Testis (tissue), 2 donors: ENCODE measurements at regions not wholly inside any gene's neighbourhood (a gene's known extent, or its start where the extent isn't known, plus 50 kb on each side); places are given as distances from the start of the nearest gene placed in this dataset.

ENCODE experiments used
- DNase-seq: peaks from one replicate; pipeline ENCODE4 v3.0.0-alpha.2; 2019
- H3K27ac ChIP-seq, 2 donors: fragments of 200-600 bp; sonication (generic); one replicate each; pipeline ENCODE4 v1.5.1; 2019
- H3K27me3 ChIP-seq: fragments of 200-600 bp; sonication (generic); one replicate; pipeline ENCODE4 v1.5.1; 2019
- H3K36me3 ChIP-seq: fragments of 200-600 bp; sonication (generic); one replicate; pipeline ENCODE4 v1.5.1; 2017; ENCODE audit warnings: low read depth; ENCODE audit errors: missing control alignments
- H3K4me1 ChIP-seq: fragments of 200-600 bp; sonication (generic); one replicate; pipeline ENCODE4 v1.5.1; 2019
- H3K4me3 ChIP-seq, 2 donors: fragments of 200-600 bp; sonication (generic); one replicate each; pipeline ENCODE4 v1.5.1; 2017 to 2019
- H3K9me3 ChIP-seq: fragments of 200-600 bp; sonication (generic); one replicate; pipeline ENCODE4 v1.5.1; 2017
- POLR2A ChIP-seq: fragments of 450-650 bp; IDR thresholded peaks from one replicate; pipeline ENCODE4 v1.6.1; 2017; ENCODE audit warnings: antibody characterized with exemption, mild to moderate bottlenecking, moderate library complexity
- whole genome bisulfite sequencing, 2 donors: methylation state at CpG; one replicate each; pipeline ENCODE4 v1.1.5; 2018; 5-methylcytosine and 5-hydroxymethylcytosine counted together
- intact Hi-C: fragments of 100-400 bp; cut with DNase I; formaldehyde crosslinking; loops from one replicate; pipeline ENCODE4 v1.15.1; 2023; ENCODE audit warnings: low total_unique reads
- TF ChIP-seq, protein P1 (sequence below), 3 experiments: fragments of 450-650 bp in 2 of 3; fragments of 200-600 bp in 1 of 3; sonication (generic) in 1 of 3; IDR thresholded peaks; one replicate each; pipeline ENCODE4 v1.5.1; 2016 to 2019; ENCODE audit warnings: antibody characterized with exemption in 3 of 3, mild to moderate bottlenecking in 2 of 3, moderate library complexity in 1 of 3

- intact Hi-C loops, result no loop called here
- Histone ChIP-seq H3K4me1 (peaks cover 11% of the 10 kb centered on the region), H3K4me3 (no peak overlapping the region), H3K9me3 (no peaks in the 10 kb centered on the region), H3K27me3 (no peaks in the 10 kb centered on the region), H3K36me3 (no peaks in the 10 kb centered on the region), H3K27ac (peak overlapping the region; percentile 39 to 59)
- DNase-seq, result peak; percentile 82
- WGBS, 2 donors, result 51 to 65% methylated on average over 7 of the region's 7 CpGs
- TF ChIP-seq POLR2A, result no peak
- TF ChIP-seq, protein P1, sequence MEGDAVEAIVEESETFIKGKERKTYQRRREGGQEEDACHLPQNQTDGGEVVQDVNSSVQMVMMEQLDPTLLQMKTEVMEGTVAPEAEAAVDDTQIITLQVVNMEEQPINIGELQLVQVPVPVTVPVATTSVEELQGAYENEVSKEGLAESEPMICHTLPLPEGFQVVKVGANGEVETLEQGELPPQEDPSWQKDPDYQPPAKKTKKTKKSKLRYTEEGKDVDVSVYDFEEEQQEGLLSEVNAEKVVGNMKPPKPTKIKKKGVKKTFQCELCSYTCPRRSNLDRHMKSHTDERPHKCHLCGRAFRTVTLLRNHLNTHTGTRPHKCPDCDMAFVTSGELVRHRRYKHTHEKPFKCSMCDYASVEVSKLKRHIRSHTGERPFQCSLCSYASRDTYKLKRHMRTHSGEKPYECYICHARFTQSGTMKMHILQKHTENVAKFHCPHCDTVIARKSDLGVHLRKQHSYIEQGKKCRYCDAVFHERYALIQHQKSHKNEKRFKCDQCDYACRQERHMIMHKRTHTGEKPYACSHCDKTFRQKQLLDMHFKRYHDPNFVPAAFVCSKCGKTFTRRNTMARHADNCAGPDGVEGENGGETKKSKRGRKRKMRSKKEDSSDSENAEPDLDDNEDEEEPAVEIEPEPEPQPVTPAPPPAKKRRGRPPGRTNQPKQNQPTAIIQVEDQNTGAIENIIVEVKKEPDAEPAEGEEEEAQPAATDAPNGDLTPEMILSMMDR (IDR thresholded peaks at IDR 0.05), result no peak
Observed at GRCh38 chr1:60984062-60984799, 98.1 kb upstream of the NFIA start.

- no peaks in the 10 kb centered on the region for H3K9me3 ChIP-seq
- H3K36me3 ChIP-seq, result no peaks in the 10 kb centered on the region
- H3K27ac ChIP-seq, result peak overlapping the region; percentile 39 to 59
- intact Hi-C loops, result no loop called here
- no peak for TF ChIP-seq POLR2A
- TF ChIP-seq, protein P1 (IDR thresholded peaks at IDR 0.05), result no peak
- no peak overlapping the region for H3K4me3 ChIP-seq
- no peak for DNase-seq
- no peaks in the 10 kb centered on the region for H3K27me3 ChIP-seq
- H3K4me1 ChIP-seq, result peaks cover 11% of the 10 kb centered on the region
- 54 to 58% methylated on average over 8 of the region's 8 CpGs for WGBS, 2 donors
Observed at GRCh38 chr1:60983701-60984061, 98.7 kb upstream of the NFIA start.

DNA sequence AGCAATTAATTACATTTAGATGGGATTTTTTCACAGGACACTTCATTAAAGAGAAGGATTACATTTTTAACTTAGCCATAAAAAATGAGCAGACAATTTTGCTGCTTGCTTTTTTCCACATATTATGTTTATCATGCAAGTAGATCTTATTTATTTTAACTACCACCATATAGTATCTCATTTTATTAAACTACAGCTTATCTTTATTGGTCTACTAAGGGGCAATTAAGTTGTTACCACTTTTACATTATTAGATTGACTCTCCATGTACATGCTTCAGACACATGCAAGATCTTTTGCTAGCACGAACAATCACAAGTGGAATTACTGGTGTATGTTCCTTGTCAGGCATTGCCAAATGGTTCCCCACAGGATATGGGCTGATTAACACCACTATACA is 99.8 kb upstream of the NFIA start:
- H3K36me3 ChIP-seq, result no peaks in the 10 kb centered on the region
- intact Hi-C loops, result no loop called here
- no peak overlapping the region for H3K4me3 ChIP-seq
- DNase-seq, result no peak
- WGBS, 2 donors, result 74 to 81% methylated on average over 1 of the region's 1 CpG
- peaks cover 11% of the 10 kb centered on the region for H3K4me1 ChIP-seq
- no peaks in the 10 kb centered on the region for H3K9me3 ChIP-seq
- TF ChIP-seq, protein P1 (IDR thresholded peaks at IDR 0.05), result no peak
- TF ChIP-seq POLR2A, result no peak
- H3K27me3 ChIP-seq, result no peaks in the 10 kb centered on the region
- H3K27ac ChIP-seq, result no peak overlapping the region

- no peak for DNase-seq
- no peak overlapping the region for H3K27ac ChIP-seq
- H3K9me3 ChIP-seq, result no peaks in the 10 kb centered on the region
- peaks cover 17% of the 10 kb centered on the region for H3K4me1 ChIP-seq
- TF ChIP-seq, protein P1 (IDR thresholded peaks at IDR 0.05), result no peak
- no peak for TF ChIP-seq POLR2A
- intact Hi-C loops, result no loop called here
- H3K36me3 ChIP-seq, result no peaks in the 10 kb centered on the region
- no peak overlapping the region for H3K4me3 ChIP-seq
- no peaks in the 10 kb centered on the region for H3K27me3 ChIP-seq
- WGBS, 2 donors, result 94 to 100% methylated on average over 1 of the region's 1 CpG
Observed at GRCh38 chr1:60981357-60981756, 101.0 kb upstream of the NFIA start.
